ENCODE measurements at regions not wholly inside any gene's neighbourhood (a gene's known extent, or its start where the extent isn't known, plus 50 kb on each side); places are given as distances from the start of the nearest gene placed in this dataset.

GRCh38 chr11:45444796-45445195 lies 158.7 kb upstream of the SYT13 start:
- TF ChIP-seq, protein P1, sequence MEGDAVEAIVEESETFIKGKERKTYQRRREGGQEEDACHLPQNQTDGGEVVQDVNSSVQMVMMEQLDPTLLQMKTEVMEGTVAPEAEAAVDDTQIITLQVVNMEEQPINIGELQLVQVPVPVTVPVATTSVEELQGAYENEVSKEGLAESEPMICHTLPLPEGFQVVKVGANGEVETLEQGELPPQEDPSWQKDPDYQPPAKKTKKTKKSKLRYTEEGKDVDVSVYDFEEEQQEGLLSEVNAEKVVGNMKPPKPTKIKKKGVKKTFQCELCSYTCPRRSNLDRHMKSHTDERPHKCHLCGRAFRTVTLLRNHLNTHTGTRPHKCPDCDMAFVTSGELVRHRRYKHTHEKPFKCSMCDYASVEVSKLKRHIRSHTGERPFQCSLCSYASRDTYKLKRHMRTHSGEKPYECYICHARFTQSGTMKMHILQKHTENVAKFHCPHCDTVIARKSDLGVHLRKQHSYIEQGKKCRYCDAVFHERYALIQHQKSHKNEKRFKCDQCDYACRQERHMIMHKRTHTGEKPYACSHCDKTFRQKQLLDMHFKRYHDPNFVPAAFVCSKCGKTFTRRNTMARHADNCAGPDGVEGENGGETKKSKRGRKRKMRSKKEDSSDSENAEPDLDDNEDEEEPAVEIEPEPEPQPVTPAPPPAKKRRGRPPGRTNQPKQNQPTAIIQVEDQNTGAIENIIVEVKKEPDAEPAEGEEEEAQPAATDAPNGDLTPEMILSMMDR (IDR thresholded peaks at IDR 0.05; ENCODE audit: low read depth, low read length) = no peak
- TF ChIP-seq POLR2A (IDR thresholded peaks at IDR 0.05; ENCODE audit: extremely low read depth, insufficient read length) = no peak
